Erythroblast (primary cell): ENCODE measurements at regions not wholly inside any gene's neighbourhood (a gene's known extent, or its start where the extent isn't known, plus 50 kb on each side); places are given as distances from the start of the nearest gene placed in this dataset.
"Not testable (repeated sequence)": the region's sequence is repeated elsewhere in the genome, so short reads cannot be mapped to it uniquely, and the experiment has no call there.

ENCODE experiments used
- DNase-seq, 2 experiments: peaks; one replicate each; lab custom pipeline; 2025; lab: John Stamatoyannopoulos, UW
- GATA1 ChIP-seq: IDR thresholded peaks from 2 replicates; pipeline ENCODE4 v1.6.1; 2011; ENCODE audit warnings: low read depth, mild to moderate bottlenecking, control low read depth, low read length, moderate library complexity
- POLR2A ChIP-seq: IDR thresholded peaks from 2 replicates; pipeline ENCODE4 v1.6.1; 2011; ENCODE audit warnings: mild to moderate bottlenecking, low read length

- no peak for DNase-seq
- no peak for TF ChIP-seq POLR2A
- no peak for TF ChIP-seq GATA1
Measured at GRCh38 chr9:71557310-71557709, 211.0 kb downstream of the CEMIP2 start.

GRCh38 chr9:71552480-71552879, 215.8 kb downstream of the CEMIP2 start:
- no peak for TF ChIP-seq GATA1
- no peak for TF ChIP-seq POLR2A
- no peak for DNase-seq

GRCh38 chr9:71549023-71549422, 219.3 kb downstream of the CEMIP2 start:
- DNase-seq = no peak
- TF ChIP-seq GATA1 (no peak), POLR2A (no peak)

- no peak for DNase-seq
- TF ChIP-seq GATA1 (no peak), POLR2A (no peak)
Measured at GRCh38 chr9:71544464-71544863, 223.8 kb downstream of the CEMIP2 start.

GRCh38 chr9:71541436-71541835, 226.9 kb downstream of the CEMIP2 start:
- no peak for TF ChIP-seq GATA1
- no peak for TF ChIP-seq POLR2A
- DNase-seq = no peak

- TF ChIP-seq GATA1 = no peak
- TF ChIP-seq POLR2A = no peak
- DNase-seq = no peak
Measured at GRCh38 chr9:71524996-71525580, 243.2 kb downstream of the CEMIP2 start.

- TF ChIP-seq GATA1 (no peak), POLR2A (no peak)
- DNase-seq = no peak
Measured at GRCh38 chr9:71524516-71524915, 243.8 kb downstream of the CEMIP2 start.

- TF ChIP-seq POLR2A = no peak
- no peak for TF ChIP-seq GATA1
- no peak for DNase-seq
Measured at GRCh38 chr9:71521132-71521531, 247.2 kb downstream of the CEMIP2 start.

GRCh38 chr9:71519098-71519696, 249.1 kb downstream of the CEMIP2 start:
- no peak for TF ChIP-seq POLR2A
- no peak for TF ChIP-seq GATA1
- DNase-seq = no peak

- TF ChIP-seq GATA1 (no peak), POLR2A (no peak)
Measured at GRCh38 chr9:71518045-71518827, 250.1 kb downstream of the CEMIP2 start.

GRCh38 chr9:71515626-71516025, 252.7 kb downstream of the CEMIP2 start:
- no peak for TF ChIP-seq GATA1
- TF ChIP-seq POLR2A = no peak
- DNase-seq = no peak

More at GRCh38 chr9:71518045-71518827, 250.1 kb downstream of the CEMIP2 start:
- DNase-seq = no peak

- no peak for DNase-seq
- no peak for TF ChIP-seq POLR2A
- TF ChIP-seq GATA1 = no peak
Measured at GRCh38 chr9:71515107-71515506, 253.2 kb downstream of the CEMIP2 start.

GRCh38 chr9:71514344-71514975, 253.9 kb downstream of the CEMIP2 start:
- DNase-seq = no peak
- TF ChIP-seq GATA1 = no peak
- TF ChIP-seq POLR2A = no peak

GRCh38 chr9:71509054-71509453, 259.3 kb downstream of the CEMIP2 start:
- TF ChIP-seq GATA1 (no peak), POLR2A (no peak)
- no peak for DNase-seq

GRCh38 chr9:71508141-71508540, 260.2 kb downstream of the CEMIP2 start:
- not testable (repeated sequence) for DNase-seq
